HEK293 (cell line): ENCODE measurements at regions not wholly inside any gene's neighbourhood (a gene's known extent, or its start where the extent isn't known, plus 50 kb on each side); places are given as distances from the start of the nearest gene placed in this dataset.

ENCODE experiments used
- CTCF ChIP-seq: fragments of 450-650 bp; formaldehyde crosslinking; IDR thresholded peaks from 2 replicates; pipeline ENCODE4 v1.5.1; 2016; ENCODE audit warnings: missing biosample characterization, missing genetic modification characterization
- ELK4 ChIP-seq: IDR thresholded peaks from 2 replicates; pipeline ENCODE4 v1.6.1; 2011; ENCODE audit warnings: mild to moderate bottlenecking, low read depth, low read length, borderline replicate concordance
- HOXC10 ChIP-seq: sonication (generic); formaldehyde crosslinking; IDR thresholded peaks from 2 replicates; pipeline ENCODE4 v1.8.1; 2023; ENCODE audit warnings: mild to moderate bottlenecking, missing genetic modification reagents
- ZFHX2 ChIP-seq: fragments of 450-650 bp; formaldehyde crosslinking; conservative IDR thresholded peaks from 2 replicates; pipeline ENCODE4 v1.5.1; 2016; ENCODE audit warnings: missing biosample characterization, missing genetic modification characterization
- ZNF157 ChIP-seq: fragments of 450-650 bp; formaldehyde crosslinking; IDR thresholded peaks from 2 replicates; pipeline ENCODE4 v1.5.1; 2016; ENCODE audit warnings: missing biosample characterization, missing genetic modification characterization
- ZNF175 ChIP-seq: fragments of 450-650 bp; formaldehyde crosslinking; IDR thresholded peaks from 2 replicates; pipeline ENCODE4 v1.5.1; 2016; ENCODE audit warnings: missing biosample characterization, missing genetic modification characterization
- ZNF24 ChIP-seq: fragments of 450-650 bp; formaldehyde crosslinking; IDR thresholded peaks from 2 replicates; pipeline ENCODE4 v1.5.1; 2016; ENCODE audit warnings: missing biosample characterization, missing genetic modification characterization
- ZNF423 ChIP-seq: fragments of 450-650 bp; formaldehyde crosslinking; IDR thresholded peaks from 2 replicates; pipeline ENCODE4 v1.5.1; 2016; ENCODE audit warnings: missing biosample characterization, missing genetic modification characterization
- ZNF449 ChIP-seq: fragments of 450-650 bp; formaldehyde crosslinking; IDR thresholded peaks from 2 replicates; pipeline ENCODE4 v1.5.1; 2017; ENCODE audit warnings: missing biosample characterization, mild to moderate bottlenecking, missing genetic modification characterization, moderate library complexity
- ZNF518A ChIP-seq: fragments of 450-650 bp; formaldehyde crosslinking; conservative IDR thresholded peaks from 2 replicates; pipeline ENCODE4 v1.5.1; 2016; ENCODE audit warnings: low read depth, missing biosample characterization, missing genetic modification characterization
- ZNF626 ChIP-seq: fragments of 450-650 bp; sonication (Bioruptor Pico); formaldehyde crosslinking; IDR thresholded peaks from 2 replicates; pipeline ENCODE4 v1.5.1; 2018; ENCODE audit warnings: missing biosample characterization, missing genetic modification characterization, inconsistent platforms

GRCh38 chr3:191111722-191112121, 87.3 kb upstream of the OSTN start:
- TF ChIP-seq ZFHX2 (tag by site-specific recombination) (no peak), ZNF24 (no peak), CTCF (tag by site-specific recombination) (no peak), HOXC10 (CRISPR knock-in tag) (no peak), ZNF175 (tag by site-specific recombination) (no peak), ZNF157 (tag by site-specific recombination) (no peak), ELK4 (no peak), ZNF518A (tag by site-specific recombination) (no peak), ZNF449 (tag by site-specific recombination) (no peak), ZNF626 (no peak), ZNF423 (tag by site-specific recombination) (no peak)
